BJ (cell line): ENCODE measurements at regions not wholly inside any gene's neighbourhood (a gene's known extent, or its start where the extent isn't known, plus 50 kb on each side); places are given as distances from the start of the nearest gene placed in this dataset. TPM values are rescaled to one million over a fixed set of nuclear protein-coding genes. Genes with fewer than 3 reads are reported as not detected.

Source experiments
- CTCF ChIA-PET: fragments of 350-600 bp; formaldehyde crosslinking; extraction: SDS; loops from one replicate; lab custom pipeline; 2021; ENCODE audit warnings: antibody characterized with exemption, inconsistent platforms; lab: Yijun Ruan, JAX
- POLR2A ChIA-PET: fragments of 300-600 bp; sonication (Branson Sonifier 250); formaldehyde crosslinking; extraction: SDS; loops from one replicate; lab custom pipeline; 2021; ENCODE audit warnings: antibody characterized with exemption; lab: Charles Lee
- DNase-seq: peaks from one replicate; pipeline ENCODE4 v3.0.0-alpha.2; 2011; ENCODE audit warnings: low read depth
- H3K27me3 ChIP-seq: 2 replicates; pipeline ENCODE4 v1.6.0; 2011; ENCODE audit warnings: low read length; ENCODE audit not compliant: control insufficient read depth, insufficient read depth
- H3K36me3 ChIP-seq: 2 replicates; pipeline ENCODE4 v1.5.1; 2011; ENCODE audit warnings: low read length; ENCODE audit not compliant: control insufficient read depth, insufficient read depth
- H3K4me3 ChIP-seq: 2 replicates; pipeline ENCODE4 v1.5.1; 2011; ENCODE audit warnings: low read depth, mild to moderate bottlenecking, control low read depth, low read length
- small RNA-seq: library from RNA; depleted of rRNA; stranded (forward); fragments of <200 nt; gene quantifications from one replicate; pipeline ENCODE3, GENCODE V24; 2012; ENCODE audit warnings: low replicate concordance, low read depth; ENCODE audit not compliant: insufficient read length
- TF ChIP-seq, protein P1 (sequence below): IDR thresholded peaks from 2 replicates; pipeline ENCODE4 v1.5.1; 2011; ENCODE audit warnings: low read depth, mild to moderate bottlenecking, control low read depth, inconsistent platforms, low read length, moderate library complexity; ENCODE audit not compliant: insufficient read depth

- H3K4me3 ChIP-seq: no peak overlapping the region
- TF ChIP-seq, protein P1, sequence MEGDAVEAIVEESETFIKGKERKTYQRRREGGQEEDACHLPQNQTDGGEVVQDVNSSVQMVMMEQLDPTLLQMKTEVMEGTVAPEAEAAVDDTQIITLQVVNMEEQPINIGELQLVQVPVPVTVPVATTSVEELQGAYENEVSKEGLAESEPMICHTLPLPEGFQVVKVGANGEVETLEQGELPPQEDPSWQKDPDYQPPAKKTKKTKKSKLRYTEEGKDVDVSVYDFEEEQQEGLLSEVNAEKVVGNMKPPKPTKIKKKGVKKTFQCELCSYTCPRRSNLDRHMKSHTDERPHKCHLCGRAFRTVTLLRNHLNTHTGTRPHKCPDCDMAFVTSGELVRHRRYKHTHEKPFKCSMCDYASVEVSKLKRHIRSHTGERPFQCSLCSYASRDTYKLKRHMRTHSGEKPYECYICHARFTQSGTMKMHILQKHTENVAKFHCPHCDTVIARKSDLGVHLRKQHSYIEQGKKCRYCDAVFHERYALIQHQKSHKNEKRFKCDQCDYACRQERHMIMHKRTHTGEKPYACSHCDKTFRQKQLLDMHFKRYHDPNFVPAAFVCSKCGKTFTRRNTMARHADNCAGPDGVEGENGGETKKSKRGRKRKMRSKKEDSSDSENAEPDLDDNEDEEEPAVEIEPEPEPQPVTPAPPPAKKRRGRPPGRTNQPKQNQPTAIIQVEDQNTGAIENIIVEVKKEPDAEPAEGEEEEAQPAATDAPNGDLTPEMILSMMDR: no peak
- ChIA-PET POLR2A (no interaction called here), CTCF (interaction anchor here (0.8 kb wide), 1 partner anchor 233 kb away, joined by 3 read pairs; no protein-coding TSS in a partner anchor)
- DNase-seq: no peak
- no peaks in the 10 kb centered on the region for H3K36me3 ChIP-seq
- no peaks in the 10 kb centered on the region for H3K27me3 ChIP-seq
These were observed 54.4 kb upstream of the LCORL start for GRCh38 chr4:18075823-18076433.

DNA sequence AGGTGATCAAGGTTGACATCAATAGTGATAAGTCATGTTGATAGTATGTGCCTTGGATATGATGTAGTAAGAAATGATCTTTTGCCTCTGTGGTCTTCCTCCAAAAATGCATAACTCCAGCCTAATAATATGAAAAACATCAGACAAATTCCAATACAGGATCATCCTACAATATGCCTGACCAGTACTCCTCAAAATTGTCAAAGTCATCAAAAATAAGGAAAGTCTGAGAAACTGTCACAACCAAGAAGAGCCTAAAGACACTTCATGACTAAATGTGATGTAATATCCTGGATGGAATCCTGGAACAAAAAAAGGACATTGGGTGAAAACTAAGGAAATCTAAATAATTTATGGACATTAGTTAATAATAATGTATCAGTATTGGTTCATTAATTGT lies 50.3 kb upstream of the LCORL start:
- TF ChIP-seq, protein P1: no peak
- no peaks in the 10 kb centered on the region for H3K27me3 ChIP-seq
- CTCF ChIA-PET: no interaction called here
- H3K4me3 ChIP-seq: no peak overlapping the region
- POLR2A ChIA-PET: no interaction called here
- H3K36me3 ChIP-seq: no peaks in the 10 kb centered on the region
- DNase-seq: no peak

Small RNA genes in the stretch of these regions (small RNA-seq; reads per million reads assigned to genes)
- gene RNA5SP157: not detected
